PC-9 (cell line): ENCODE measurements at regions not wholly inside any gene's neighbourhood (a gene's known extent, or its start where the extent isn't known, plus 50 kb on each side); places are given as distances from the start of the nearest gene placed in this dataset.

Experiments
- BruUV-seq: library from RNA; stranded (reverse); fragments of 400-500 nt; replicated peaks from 2 replicates; lab custom pipeline; 2021; lab: Mats Ljungman, UMichigan
- CTCF ChIA-PET: fragments of 300-600 bp; sonication (Branson Sonifier 250); formaldehyde crosslinking; loops from one replicate; lab custom pipeline; 2022; ENCODE audit warnings: antibody characterized with exemption; lab: Charles Lee
- POLR2A ChIA-PET: fragments of 300-600 bp; sonication (Branson Sonifier 250); formaldehyde crosslinking; loops from one replicate; lab custom pipeline; 2022; ENCODE audit warnings: antibody characterized with exemption; ENCODE audit not compliant: unreplicated experiment; lab: Charles Lee
- DNase-seq, 2 experiments: peaks; one replicate each; pipeline versions ENCODE4 v3.0.0 to v3.0.0-alpha.2; 2015 to 2022; ENCODE audit warnings: mixed read lengths in 1 of 2
- H2AFZ ChIP-seq: fragments of 200-600 bp; sonication (generic); 2 replicates; pipeline ENCODE4 v1.8.1; 2017; ENCODE audit warnings: antibody characterized with exemption
- H3F3A ChIP-seq: fragments of 200-600 bp; sonication (generic); 2 replicates; pipeline ENCODE4 v1.8.1; 2017; ENCODE audit warnings: antibody characterized with exemption, mild to moderate bottlenecking, low read depth; ENCODE audit not compliant: insufficient read depth
- H3K27ac ChIP-seq: fragments of 200-600 bp; sonication (generic); 2 replicates; pipeline ENCODE4 v1.6.1; 2016; ENCODE audit warnings: mixed run types
- H3K27me3 ChIP-seq: fragments of 200-600 bp; sonication (generic); 2 replicates; pipeline ENCODE4 v1.6.1; 2016; ENCODE audit warnings: low read depth, mixed run types; ENCODE audit not compliant: insufficient read depth
- H3K36me3 ChIP-seq: fragments of 200-600 bp; sonication (generic); 2 replicates; pipeline ENCODE4 v1.6.1; 2016; ENCODE audit warnings: low read depth, mixed run types
- H3K4me1 ChIP-seq: fragments of 200-600 bp; sonication (generic); replicated peaks from 2 replicates; pipeline ENCODE4 v1.6.1; 2016; ENCODE audit warnings: mixed run types; ENCODE audit not compliant: insufficient read depth
- H3K4me2 ChIP-seq: fragments of 200-600 bp; sonication (generic); 2 replicates; pipeline ENCODE4 v1.6.1; 2017; ENCODE audit warnings: mixed run types
- H3K4me3 ChIP-seq: fragments of 200-600 bp; sonication (generic); 2 replicates; pipeline ENCODE4 v1.6.1; 2016; ENCODE audit warnings: mixed run types
- H3K79me2 ChIP-seq: fragments of 200-600 bp; sonication (generic); 2 replicates; pipeline ENCODE4 v1.6.1; 2017; ENCODE audit warnings: low read depth, mixed run types
- H3K9me2 ChIP-seq: fragments of 200-600 bp; sonication (generic); 2 replicates; pipeline ENCODE4 v1.8.1; 2017; ENCODE audit warnings: mild to moderate bottlenecking; ENCODE audit not compliant: insufficient read depth
- H3K9me3 ChIP-seq: fragments of 200-600 bp; sonication (generic); 2 replicates; pipeline ENCODE4 v1.8.1; 2016; ENCODE audit warnings: low read depth; ENCODE audit not compliant: insufficient read depth
- H4K20me1 ChIP-seq: fragments of 200-600 bp; sonication (generic); 2 replicates; pipeline ENCODE4 v1.8.1; 2017; ENCODE audit not compliant: insufficient read depth
- EZH2 ChIP-seq: fragments of 200-600 bp; sonication (generic); IDR thresholded peaks from 2 replicates; pipeline ENCODE4 v1.8.0; 2017; ENCODE audit warnings: antibody characterized with exemption, low read depth
- intact Hi-C: fragments of 100-400 bp; cut with micrococcal nuclease; formaldehyde crosslinking; loops from one replicate; pipeline ENCODE4 v1.10.0; 2022; ENCODE audit not compliant: unreplicated experiment
- TF ChIP-seq, protein P1 (sequence below): fragments of 200-600 bp; sonication (generic); conservative IDR thresholded peaks from 2 replicates; pipeline ENCODE4 v1.6.1; 2017; ENCODE audit warnings: mixed run types, antibody characterized with exemption, mild to moderate bottlenecking, moderate library complexity

DNA sequence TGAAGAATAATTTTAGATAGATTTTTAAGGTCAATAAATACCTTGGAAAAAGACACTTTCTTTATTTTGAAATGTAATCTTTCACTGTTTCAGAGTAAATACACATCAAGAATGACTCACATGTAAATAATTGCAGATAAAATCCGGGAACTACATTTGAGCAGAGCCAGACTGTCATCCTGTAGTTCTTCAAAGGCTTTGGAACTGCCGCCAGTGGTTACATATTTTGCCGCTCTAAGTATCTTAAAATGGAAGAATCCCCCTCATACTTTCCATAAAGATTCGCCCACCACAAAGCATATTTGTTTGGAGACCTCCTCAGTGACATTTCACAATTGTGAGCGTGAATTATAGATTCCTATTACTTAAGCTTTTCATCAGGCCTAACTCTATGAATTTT lies 607.8 kb upstream of the ZFP42 start:
- POLR2A ChIA-PET, result no interaction called here
- no TSS peak for BruUV-seq
- Histone ChIP-seq H3K4me2 (no peak overlapping the region), H3K36me3 (no peaks in the 10 kb centered on the region), H3K27ac (no peak overlapping the region), H3K79me2 (no peaks in the 10 kb centered on the region), H3F3A (no peaks in the 10 kb centered on the region), H3K9me2 (no peaks in the 10 kb centered on the region), H3K4me3 (no peak overlapping the region), H3K9me3 (no peaks in the 10 kb centered on the region), H2AFZ (no peak overlapping the region), H3K4me1 (no peaks in the 10 kb centered on the region), H4K20me1 (no peaks in the 10 kb centered on the region), H3K27me3 (no peaks in the 10 kb centered on the region)
- CTCF ChIA-PET, result no interaction called here
- intact Hi-C loops, result no loop called here
- TF ChIP-seq EZH2, result no peak
- TF ChIP-seq, protein P1, sequence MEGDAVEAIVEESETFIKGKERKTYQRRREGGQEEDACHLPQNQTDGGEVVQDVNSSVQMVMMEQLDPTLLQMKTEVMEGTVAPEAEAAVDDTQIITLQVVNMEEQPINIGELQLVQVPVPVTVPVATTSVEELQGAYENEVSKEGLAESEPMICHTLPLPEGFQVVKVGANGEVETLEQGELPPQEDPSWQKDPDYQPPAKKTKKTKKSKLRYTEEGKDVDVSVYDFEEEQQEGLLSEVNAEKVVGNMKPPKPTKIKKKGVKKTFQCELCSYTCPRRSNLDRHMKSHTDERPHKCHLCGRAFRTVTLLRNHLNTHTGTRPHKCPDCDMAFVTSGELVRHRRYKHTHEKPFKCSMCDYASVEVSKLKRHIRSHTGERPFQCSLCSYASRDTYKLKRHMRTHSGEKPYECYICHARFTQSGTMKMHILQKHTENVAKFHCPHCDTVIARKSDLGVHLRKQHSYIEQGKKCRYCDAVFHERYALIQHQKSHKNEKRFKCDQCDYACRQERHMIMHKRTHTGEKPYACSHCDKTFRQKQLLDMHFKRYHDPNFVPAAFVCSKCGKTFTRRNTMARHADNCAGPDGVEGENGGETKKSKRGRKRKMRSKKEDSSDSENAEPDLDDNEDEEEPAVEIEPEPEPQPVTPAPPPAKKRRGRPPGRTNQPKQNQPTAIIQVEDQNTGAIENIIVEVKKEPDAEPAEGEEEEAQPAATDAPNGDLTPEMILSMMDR, result no peak
- DNase-seq, result no peak

DNA sequence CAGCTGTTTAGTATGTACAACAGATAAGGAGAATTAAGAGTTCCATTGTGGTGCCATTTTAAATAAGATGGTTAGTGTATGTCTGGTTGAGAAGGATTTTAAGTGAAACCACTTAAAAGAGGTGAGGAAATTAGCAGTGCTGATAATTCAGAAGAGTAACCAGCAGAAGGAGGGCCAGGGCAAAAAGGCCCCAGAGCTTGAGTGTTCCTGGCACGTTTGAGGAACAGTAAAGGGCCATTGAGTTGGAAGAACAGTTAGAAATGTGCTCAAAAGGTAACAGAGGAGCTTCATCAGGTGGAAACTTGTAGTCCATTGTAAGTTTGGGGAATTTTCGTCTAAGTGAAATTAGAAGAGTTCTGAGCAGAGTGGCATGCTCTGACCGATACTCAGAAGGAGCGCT lies 606.2 kb upstream of the ZFP42 start:
- Histone ChIP-seq H3K27me3 (no peaks in the 10 kb centered on the region), H3K79me2 (no peaks in the 10 kb centered on the region), H3K36me3 (no peaks in the 10 kb centered on the region), H3K9me3 (no peaks in the 10 kb centered on the region), H3K9me2 (no peaks in the 10 kb centered on the region), H3K4me3 (no peak overlapping the region), H4K20me1 (no peaks in the 10 kb centered on the region), H3K27ac (no peak overlapping the region), H3K4me1 (no peaks in the 10 kb centered on the region), H2AFZ (no peak overlapping the region), H3F3A (no peaks in the 10 kb centered on the region), H3K4me2 (no peak overlapping the region)
- POLR2A ChIA-PET, result no interaction called here
- intact Hi-C loops, result no loop called here
- CTCF ChIA-PET, result no interaction called here
- no peak for DNase-seq
- TF ChIP-seq, protein P1, result no peak
- no peak for TF ChIP-seq EZH2
- BruUV-seq, result no TSS peak

DNA sequence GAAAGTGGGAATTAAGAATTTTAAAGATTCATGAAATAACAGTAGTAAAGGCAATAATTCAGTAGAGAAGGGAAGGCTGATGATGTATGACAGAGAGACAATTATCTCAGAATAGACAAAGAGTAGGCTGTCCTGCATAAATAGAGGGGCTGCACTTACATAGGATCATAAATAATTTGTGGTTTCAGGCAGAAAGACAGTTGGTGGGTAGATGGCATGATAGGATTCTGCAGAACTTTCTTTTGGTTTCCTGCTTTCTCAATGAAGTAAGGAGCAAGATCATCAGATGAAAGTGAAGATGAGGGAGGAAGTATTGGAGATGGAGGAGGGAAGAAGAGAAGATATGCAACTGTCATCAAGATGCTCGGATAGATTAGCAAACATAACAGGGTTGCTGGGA lies 604.9 kb upstream of the ZFP42 start:
- no peaks in the 10 kb centered on the region for H3K36me3 ChIP-seq
- H3K79me2 ChIP-seq, result no peaks in the 10 kb centered on the region
- no peak for DNase-seq
- no peaks in the 10 kb centered on the region for H3F3A ChIP-seq
- BruUV-seq, result no TSS peak
- no peaks in the 10 kb centered on the region for H3K9me2 ChIP-seq
- TF ChIP-seq, protein P1, result no peak
- TF ChIP-seq EZH2, result no peak
- CTCF ChIA-PET, result no interaction called here
- no peak overlapping the region for H2AFZ ChIP-seq
- H4K20me1 ChIP-seq, result no peaks in the 10 kb centered on the region
- H3K4me2 ChIP-seq, result no peak overlapping the region
- H3K27ac ChIP-seq, result no peak overlapping the region
- no peaks in the 10 kb centered on the region for H3K27me3 ChIP-seq
- H3K4me1 ChIP-seq, result no peaks in the 10 kb centered on the region
- POLR2A ChIA-PET, result no interaction called here
- intact Hi-C loops, result no loop called here
- no peaks in the 10 kb centered on the region for H3K9me3 ChIP-seq
- no peak overlapping the region for H3K4me3 ChIP-seq
